NCI-H748 treated with DMSO at 0.1 percent for 48 hours (cell line): ENCODE measurements at regions not wholly inside any gene's neighbourhood (a gene's known extent, or its start where the extent isn't known, plus 50 kb on each side); places are given as distances from the start of the nearest gene placed in this dataset.
"Not testable (repeated sequence)": the region's sequence is repeated elsewhere in the genome, so short reads cannot be mapped to it uniquely, and the experiment has no call there.

ENCODE experiments used
- DNase-seq: peaks from one replicate; lab custom pipeline; 2025; lab: John Stamatoyannopoulos, UW

DNA sequence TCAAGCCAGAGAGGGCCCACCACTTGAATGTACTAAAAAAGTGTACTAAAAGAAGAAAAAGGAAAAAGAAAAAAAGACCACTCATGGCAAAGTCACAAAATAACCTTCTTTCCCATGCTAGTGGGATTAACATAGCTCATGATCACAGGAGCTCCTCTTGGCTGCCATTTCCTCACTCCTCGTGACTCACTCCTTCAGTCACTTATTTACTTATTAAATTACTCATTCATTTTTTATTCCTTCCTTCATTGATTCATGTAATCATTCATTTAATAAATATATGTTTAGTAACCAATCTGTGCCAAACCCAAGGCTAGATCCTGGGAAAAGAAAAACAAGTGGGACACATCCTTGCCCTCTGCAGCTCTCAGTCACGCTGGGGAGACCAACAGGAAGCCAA lies 300.5 kb downstream of the INSIG2 start:
- DNase-seq = no peak

DNA sequence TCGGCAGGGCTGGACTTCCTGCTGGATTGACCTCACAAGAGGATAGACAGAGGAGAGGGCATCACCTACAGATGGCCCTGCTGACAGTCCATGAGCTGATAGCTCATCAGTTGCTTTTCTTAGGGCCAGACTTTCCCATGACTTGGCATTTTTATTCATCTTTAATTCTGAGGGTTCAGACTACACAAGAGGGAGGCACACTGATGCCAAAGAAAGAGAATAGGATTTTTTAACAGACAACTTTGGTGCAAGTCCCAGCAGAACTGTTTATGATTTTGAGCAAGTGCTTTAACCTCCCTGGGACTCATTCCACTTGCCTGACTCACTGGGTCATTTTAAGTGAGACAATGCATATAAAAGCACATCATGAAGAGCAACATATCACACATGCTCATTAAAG lies 299.2 kb downstream of the INSIG2 start:
- DNase-seq = no peak

DNA sequence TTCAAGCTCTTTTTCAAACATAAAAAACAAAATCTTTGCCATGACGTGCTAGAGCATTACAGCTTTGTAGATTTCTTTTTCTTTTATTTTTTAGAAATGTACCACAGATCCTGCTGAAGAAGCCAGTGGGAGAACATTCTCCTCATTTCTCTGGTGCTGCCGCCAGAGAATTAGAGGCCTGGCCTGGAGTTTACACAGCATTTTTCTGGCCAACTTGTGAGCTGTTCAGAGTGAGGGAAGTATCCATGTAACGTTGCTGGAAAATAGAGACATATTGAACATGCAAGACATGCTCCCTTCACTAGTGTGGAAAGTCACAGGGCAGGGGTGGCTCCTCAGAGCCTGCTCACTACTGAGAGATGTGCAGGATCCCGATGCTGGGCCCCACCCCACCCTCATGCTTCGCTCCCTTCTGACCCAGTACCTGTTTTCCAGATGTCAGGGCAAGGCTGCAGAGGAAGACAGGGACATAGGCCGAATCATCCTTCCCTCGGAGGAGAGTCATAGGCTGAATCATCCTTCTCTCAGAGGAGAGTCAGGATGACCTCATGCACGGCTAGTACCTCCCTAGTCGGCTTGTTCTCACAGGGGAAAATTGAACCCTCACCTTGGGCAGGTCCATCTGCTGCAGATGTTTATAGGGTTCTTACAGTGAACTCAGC lies 298.5 kb downstream of the INSIG2 start:
- no peak for DNase-seq

DNA sequence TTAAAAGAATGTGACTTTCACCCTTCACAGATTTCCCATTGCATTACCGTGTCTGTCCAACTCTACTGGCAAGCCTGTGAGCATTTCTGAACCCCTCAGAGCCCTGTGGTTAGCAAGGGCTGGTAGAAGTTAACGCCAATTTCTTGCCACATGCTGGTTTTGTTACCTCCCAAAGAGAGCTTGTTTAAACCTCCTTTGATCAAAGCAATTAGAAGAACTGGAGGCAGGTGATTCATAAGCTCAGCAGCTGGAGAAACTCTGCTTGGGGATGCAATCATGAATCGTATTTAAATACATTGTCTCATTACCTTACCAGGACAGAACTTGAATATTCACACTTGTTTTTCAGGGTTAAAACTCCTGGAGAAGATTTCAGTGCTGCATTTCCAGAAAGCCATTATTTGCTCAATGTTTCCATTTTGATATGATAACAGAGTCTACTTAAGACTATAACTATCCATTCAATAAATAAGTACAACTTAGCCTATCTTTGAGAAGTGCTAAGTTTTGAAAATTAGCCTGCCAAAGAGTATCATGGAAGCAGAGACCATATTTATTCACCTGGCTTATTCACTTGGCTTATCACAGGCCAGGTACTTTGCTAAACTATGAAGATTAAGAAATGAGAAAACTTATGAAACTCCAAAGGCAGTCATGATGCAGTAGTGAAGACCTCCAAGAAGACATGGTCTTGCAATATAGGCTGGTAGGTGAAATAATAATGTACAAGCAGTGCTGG lies 292.8 kb downstream of the INSIG2 start:
- no peak for DNase-seq

DNA sequence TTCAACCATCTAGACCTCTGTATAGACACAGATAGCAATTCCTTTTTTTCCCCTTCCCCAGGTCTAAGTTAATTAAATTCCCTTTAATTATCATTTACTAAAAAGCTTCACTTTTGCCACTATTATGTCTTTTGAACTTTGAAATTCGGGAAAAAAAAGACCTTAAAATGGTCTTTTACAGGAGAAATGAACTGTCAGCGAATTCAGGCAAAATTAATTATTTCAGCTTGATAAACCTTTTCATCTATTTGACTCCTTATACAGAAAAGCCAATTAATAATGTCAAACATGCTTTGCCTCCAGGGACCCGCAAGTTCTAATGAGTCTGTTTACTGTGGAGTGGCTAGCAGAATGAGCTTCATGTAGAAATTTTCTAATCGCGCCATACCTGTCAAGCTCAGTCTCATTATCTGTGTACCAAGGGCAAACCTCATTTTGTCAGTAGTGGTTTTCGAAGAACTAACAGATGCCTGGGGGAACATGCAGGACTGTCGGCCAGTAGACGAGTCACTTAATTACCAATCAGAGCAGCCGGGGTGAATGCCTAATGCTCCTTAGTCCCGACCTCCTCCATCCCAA lies 287.7 kb downstream of the INSIG2 start:
- no peak for DNase-seq

DNA sequence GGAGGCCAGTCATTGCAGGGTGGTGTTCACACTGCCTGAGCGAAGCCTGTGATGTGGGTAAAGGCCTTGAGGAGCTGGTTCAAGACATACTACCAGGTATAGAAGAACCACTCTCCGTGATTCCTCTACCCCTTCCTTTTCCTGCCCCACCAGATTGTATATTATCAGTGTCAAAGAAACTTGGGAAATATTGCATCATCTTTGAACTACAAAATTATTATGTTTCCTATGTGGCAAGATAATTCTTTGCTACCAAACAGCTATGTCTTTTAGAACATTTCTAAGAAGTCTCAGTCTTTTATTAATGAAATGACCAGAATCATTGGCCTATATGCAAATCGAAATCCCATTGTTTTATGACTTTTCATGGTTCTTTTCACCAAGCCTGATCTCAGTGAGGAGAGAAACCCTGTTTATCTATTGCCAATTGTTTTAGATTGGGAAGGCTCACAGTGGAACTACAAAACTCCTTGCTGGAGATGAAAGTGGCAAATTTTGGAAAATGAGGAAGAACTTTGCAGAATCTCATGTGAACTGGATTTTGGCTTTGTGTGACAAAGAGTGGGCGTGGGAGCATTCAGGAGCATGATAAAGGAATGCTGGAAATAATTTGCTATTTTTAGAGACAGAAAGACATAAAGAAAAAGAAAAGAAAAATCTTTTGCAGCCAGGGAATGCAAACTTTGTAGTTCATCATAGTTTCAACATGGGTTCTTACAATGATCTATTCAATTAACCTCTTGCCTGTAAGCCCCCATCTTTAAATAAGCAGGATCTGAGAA lies 286.9 kb downstream of the INSIG2 start:
- no peak for DNase-seq

DNA sequence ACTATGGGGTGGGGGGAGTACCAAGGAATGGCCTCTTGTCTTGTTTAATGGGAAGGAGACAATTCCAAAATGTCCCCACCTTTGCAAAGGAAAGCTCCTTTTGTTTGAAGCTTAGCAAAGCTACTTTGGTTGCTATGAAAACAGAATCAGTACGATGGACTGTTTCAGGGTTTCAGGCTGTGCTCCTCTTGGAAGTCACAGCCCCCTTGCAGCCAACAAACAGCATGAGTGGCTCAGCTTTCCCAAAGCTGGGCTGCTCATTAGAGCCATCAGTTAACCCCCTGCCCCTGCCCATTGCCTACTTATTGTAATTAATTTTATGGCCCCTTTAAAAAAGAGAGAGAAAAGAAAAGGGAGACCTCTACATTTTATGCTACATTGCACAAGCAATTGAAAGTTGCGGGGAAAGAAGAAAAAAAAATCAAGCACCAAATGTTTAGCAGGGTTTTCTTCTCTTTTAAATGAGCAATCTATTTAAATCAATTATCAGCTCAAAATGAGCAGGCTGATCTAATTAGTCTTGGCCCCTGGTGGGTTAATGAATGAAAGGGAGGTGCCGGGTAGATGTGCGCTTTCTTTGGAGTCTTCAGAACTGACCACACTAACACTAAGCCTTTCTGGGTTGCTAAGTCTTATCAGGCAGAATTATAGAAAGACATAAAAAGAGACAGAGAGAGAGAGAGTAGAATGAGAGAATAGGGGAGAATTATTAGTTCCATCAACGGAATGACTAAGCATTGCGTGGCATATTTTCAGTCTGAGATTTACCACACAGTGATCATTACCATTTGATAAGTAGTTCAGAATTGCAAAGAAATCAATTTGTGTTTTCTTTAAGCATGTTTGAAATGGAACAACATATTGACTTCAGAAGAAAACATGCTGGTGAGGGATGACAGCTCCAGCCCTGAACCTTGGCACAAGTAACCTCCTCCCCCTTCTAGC lies 284.9 kb downstream of the INSIG2 start:
- DNase-seq = no peak

DNA sequence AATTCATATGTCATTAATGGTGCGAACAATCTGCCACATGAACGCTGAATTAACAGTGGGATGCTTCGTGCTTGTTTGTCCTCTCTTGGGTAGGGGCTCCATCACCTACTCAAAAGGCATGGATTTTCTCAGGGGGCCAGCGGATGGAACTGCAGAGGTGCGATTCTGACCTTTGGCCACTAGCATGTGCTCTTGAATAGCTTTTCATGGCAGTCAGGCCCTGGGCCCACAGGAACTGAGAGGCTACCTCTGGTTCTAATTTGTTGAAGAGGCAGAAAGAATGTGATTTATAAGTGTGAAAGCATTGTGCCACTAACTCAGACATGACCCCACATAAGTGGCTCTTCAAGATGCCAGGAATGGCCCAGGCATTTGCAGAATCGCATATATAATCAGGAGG lies 283.2 kb downstream of the INSIG2 start:
- DNase-seq = no peak

DNA sequence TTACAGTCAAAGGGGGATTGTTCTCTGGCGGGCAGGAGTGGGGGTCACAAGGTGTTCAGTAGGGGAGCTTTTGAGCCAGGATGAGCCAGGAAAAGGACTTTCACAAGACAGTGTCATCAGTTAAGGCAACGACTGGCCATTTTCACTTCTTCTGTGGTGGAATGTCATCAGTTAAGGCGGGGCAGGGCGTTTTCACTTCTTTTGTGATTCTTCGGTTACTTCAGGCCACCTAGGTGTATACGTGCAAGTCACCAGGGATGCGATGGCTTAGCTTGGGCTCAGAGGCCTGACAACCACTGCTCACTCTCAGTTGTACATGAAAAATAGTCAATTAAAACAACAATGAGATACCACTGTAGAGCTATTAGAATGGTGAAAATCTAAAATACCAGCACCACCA lies 281.2 kb downstream of the INSIG2 start:
- DNase-seq = not testable (repeated sequence)

DNA sequence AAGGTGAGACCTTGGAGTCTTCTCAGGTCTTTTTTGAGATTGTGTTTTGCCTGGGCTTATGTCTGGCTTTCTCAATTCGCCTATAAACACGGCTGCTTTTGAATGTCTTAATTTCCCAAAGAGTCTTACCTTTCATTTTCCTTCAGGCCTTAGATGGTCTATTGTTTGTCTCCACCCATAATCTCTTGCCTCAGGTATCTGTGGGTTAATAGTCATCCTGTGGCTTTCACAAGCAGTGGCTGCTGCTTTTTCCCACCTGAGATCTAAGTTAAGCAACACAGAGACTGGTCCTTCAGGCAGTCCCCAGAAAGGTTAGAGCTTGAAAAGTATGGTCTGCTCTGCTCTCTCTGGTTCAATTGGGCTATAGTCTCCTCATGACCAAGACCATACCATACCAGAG lies 275.3 kb downstream of the INSIG2 start:
- no peak for DNase-seq

DNA sequence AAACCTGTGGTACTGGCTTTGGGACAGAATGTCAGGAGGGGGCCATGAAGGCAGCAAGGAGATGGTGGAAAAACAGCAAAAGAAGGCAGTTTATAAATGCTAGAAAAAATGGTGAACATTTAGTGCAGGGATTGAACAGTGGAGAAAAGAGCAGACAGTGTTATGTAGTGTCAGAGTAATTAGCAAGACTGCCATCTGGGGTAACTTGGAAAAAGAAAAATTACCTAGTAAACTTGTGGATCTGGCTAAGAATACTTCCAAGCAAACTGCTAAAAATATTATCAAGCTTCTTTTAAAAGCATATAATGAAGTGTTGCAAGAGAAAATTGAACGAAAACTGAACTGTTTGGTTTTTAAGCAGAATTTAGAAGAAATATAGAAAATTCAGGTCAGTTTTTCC lies 267.8 kb downstream of the INSIG2 start:
- no peak for DNase-seq

DNA sequence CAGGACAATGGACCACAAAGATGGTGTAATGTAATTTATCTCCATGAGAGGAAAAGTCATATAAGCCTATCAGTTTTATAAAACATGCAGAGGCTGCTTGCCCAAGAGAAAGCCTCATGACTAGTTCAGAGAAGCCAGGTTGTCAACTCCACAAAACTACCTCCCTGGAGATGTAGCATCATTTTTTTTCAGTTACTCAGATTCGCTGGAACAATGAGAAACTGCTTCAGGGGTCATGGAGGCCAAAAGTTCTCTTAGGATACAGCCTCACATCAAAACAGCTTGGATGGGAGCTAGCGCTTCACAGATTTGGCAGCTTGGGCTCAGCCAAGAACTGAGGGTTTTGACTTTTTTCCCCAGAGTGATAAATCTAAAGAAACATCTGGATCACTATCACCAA lies 263.5 kb downstream of the INSIG2 start:
- no peak for DNase-seq

DNA sequence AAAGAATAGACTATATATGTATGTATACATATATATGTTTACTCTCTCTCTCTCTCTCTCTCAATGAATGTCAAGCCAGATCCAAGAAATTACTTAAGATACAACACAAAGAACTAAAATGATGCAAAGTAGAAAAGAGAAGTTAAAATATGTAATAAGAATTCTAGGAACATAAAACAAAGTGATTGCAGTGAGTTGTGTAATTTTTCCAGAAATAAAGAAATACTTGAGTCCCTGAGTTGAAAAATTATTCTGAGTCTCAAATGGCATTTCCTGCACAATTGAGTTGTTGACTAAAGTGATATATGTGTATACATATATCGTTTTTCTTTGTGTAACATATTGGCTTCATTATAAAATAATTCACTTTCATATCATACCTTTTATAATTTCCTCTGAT lies 262.4 kb downstream of the INSIG2 start:
- no peak for DNase-seq

DNA sequence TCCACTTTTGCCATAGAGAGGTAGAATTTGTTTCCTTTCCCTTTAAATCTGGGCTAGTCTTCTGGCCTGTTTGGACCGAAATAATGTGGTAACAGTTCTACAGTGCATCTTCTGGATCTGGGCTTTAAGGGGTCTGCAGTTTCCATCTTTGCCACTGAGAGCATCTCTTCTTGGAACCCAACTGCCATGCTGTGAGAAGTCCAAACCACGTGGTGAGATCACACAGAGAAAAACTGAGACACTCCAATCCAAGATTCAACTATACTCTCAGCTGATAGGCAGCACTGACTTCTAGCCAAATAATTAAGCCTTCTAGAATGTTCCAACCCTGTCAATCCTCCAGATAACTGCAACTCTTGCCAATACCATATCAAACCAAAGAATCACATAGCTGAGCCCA lies 261.1 kb downstream of the INSIG2 start:
- no peak for DNase-seq

DNA sequence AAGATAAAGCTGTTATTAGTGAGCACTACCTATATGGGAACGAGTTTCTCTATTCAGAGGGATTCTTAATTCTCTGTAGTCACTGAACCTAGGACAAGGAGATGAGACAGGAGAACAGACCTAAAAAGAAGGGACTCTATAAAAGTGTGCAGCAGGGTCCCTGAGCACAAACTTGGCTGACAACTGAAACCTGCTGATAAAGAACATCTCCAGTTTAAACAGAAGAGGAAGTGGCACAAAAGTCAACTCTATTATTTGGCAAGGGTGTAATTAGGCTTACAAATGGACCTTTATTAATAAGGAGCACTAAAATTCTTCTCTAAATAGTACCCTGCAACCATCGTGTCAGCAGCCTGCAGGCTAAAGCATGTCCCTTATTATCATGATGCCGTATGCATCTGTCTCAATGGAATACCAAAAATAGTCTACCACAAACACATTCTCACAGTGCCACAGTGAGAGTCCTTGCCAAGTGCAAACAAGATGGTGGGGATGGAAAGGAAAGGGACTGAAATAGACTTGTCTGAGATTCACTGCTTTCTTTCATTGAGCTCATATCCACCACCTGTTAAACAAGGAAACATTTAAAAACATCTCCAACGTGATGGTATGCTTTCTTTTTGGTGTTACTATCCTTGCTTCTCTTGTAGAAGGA lies 260.2 kb downstream of the INSIG2 start:
- DNase-seq = no peak

DNA sequence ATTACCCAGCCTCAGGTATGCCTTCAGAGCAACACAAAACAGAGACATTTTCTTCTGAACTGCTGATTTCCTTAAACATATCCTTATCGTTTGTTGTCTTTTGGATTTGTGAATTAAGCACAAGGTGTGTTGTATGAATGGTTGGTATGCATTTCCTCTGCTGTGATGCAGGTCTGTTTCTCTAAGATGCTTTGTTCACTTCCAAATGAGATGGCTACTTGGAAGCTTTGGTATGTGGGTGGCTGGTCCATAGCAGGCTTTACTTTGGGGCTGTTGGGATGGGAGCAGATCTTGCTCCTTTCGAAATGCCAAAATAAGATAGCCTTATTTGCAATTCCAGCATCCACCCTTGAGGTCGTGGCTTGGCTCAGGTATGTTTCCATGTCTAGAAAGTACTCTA lies 257.2 kb downstream of the INSIG2 start:
- no peak for DNase-seq

DNA sequence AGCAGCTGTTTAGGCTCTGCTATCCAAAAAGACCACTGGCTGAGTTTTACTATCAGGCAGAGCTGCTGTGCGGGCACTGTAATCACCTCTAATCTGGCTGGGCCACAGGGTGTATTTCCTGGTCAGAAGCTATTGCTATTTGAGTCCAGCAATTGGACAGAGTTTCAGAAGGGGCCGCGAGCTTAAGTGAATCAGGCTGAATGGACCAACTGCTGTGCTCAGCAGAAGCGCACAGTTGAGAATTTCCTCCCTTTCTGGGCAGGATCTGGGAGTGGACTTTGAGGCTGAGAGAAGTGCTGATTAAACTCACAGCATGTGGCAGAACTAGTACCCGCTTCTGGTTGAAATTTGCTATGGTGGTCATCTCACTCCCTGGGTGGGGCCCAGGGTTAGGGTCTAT lies 251.8 kb downstream of the INSIG2 start:
- no peak for DNase-seq

DNA sequence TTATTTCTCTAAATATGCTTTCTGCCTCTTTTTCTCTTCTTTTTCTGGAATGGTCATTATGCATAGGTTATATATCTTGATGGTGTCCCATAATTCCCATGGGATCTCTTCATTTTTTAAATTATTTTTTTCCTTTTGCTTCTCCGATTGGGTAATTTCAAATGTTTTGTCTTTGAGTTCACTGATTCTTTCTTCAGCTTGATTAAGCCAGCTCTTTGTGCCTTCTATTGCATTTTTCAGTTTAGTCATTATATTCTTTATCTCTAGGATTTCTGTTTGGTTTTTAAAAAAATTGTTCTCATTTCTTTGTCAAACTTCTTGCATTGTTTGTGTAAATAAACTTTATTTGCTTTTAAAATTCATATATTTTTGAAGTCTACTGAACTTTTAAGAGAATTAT lies 251.1 kb downstream of the INSIG2 start:
- no peak for DNase-seq

DNA sequence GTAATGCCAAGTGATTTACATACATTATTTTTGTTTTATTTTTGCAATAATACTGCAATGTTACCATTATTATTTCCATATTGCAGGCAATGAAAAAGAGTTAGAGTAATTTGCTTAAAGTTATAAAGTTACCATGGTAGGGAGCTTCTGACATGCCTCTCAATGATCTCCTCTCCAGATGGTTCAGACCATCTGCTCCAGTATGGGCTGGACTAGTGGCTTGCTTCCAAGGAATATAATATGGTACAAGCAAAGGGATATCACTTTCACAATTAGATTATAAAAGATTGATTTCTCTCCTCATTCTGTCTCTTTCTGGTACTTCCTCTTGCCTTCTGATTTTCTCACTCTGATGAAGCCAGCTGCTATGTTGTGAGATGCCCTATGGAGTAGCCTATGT lies 245.4 kb downstream of the INSIG2 start:
- no peak for DNase-seq

DNA sequence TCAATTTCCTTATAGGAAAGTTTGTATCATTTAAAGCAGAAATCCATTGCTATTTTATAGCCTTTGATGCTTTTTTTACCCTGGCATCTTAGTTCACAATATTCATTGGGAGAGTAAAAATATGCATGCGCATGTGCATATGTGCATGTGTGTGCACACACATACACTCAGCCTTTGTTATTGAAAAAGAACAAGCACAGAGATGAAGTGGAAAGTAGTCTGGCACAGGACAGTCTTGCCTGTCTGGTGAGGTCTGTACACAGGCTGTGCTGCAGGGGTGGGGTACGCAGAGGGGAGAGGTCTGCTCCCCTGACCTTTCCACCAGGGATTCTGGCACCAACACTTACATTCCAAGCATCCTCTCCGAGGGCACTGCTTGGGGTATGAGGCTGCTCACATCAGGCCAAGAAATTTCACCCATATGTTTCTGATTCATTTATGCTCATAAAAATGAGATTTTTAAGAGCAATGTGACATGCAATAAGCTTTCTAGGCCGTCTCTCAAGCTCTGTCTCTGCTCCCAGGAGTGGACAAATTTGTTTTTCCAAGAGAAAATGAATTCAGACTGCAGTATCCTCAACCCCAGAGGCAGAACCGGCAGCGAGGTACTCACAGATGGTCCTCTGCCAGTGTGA lies 237.2 kb downstream of the INSIG2 start:
- no peak for DNase-seq

DNA sequence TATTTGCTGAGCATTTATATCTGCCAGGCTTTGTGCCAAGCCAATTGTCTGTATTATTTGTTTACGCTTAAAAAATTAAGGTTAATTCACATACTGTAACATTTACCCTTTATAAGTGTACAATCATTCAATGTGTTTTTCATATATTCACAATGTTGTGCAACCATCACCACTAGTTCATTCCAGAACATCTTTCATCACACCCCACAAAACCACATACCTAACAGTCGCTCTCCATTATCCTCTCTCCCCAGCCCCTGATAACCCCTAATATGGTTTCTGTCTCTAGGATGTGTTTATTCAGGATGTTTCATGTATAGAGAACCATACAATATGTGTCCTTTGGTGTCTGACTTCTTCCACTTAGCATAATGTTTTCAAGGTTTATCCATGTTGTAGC lies 234.1 kb downstream of the INSIG2 start:
- no peak for DNase-seq
